ENCODE measurements at regions not wholly inside any gene's neighbourhood (a gene's known extent, or its start where the extent isn't known, plus 50 kb on each side); places are given as distances from the start of the nearest gene placed in this dataset.
"Not testable (repeated sequence)": the region's sequence is repeated elsewhere in the genome, so short reads cannot be mapped to it uniquely, and the experiment has no call there.

DNA sequence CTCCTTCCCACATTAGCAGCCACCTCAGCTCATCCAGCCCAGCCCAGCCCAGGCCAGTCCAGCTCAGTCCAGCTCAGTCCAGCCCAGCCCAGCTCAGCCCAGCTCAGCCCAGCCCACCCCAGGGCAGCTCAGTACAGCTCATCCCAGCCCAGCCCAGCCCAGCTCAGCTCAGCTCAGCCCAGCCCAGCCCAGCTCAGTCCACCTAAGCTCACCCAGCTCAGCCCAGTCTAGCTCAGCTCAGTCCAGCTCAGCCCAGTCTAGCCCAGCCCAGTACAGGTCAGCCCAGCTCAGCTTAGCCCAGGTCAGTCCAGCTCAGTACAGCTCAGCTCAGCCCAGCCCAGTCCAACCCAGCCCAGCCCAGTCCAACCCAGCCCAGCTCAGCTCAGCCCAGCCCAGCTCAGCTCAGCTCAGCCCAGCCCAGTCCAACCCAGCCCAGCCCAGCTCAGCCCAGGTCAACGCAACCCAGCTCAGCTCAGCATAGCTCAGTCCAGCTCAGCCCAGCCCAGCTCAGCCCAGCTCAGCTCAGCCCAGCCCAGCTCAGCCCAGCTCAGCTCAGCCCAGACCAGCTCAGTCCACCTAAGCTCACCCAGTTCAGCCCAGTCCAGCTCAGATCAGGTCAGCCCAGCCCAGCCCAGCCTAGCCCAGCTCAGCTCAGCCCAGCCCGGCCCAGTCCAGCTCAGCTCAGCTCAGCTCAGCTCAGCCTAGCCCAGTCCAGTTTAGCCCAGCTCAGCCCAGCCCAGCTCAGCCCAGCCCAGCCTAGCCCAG, 63.0 kb downstream of the TMEM121 start:
- ATAC-seq (no peak), DNase-seq (ENCODE audit: low spot score) (no peak)
- no peak overlapping the region for H3K27ac ChIP-seq (ENCODE audit: low read depth)
- no peaks in the 10 kb centered on the region for H3K79me2 ChIP-seq (replicated peaks; ENCODE audit: insufficient read depth)
- no peak overlapping the region for H2AFZ ChIP-seq
- H3F3A ChIP-seq (replicated peaks; ENCODE audit: low read depth) = no peaks in the 10 kb centered on the region
- H3K4me1 ChIP-seq (ENCODE audit: insufficient read depth) = no peaks in the 10 kb centered on the region
- no peaks in the 10 kb centered on the region for H3K27me3 ChIP-seq (ENCODE audit: insufficient read depth)
- Mint-ChIP-seq H3K27me3 (ENCODE audit: insufficient read depth, low read depth, poor library complexity) (no peaks in the 10 kb centered on the region), H3K9me3 (peaks cover 56% of the 10 kb centered on the region), H3K36me3 (ENCODE audit: low read depth) (peaks cover 17% of the 10 kb centered on the region), H3K27ac (no peak overlapping the region), H3K4me1 (no peaks in the 10 kb centered on the region), H3K4me3 (no peak overlapping the region)
- H4K20me1 ChIP-seq (replicated peaks; ENCODE audit: insufficient read depth) = no peaks in the 10 kb centered on the region
- no peaks in the 10 kb centered on the region for H3K36me3 ChIP-seq (ENCODE audit: insufficient read depth)
- H3K9me2 ChIP-seq (ENCODE audit: insufficient read depth) = no peaks in the 10 kb centered on the region
- TF ChIP-seq EZH2phosphoT487 (IDR thresholded peaks at IDR 0.05; ENCODE audit: unreplicated experiment) (no peak), STAT1 (IDR thresholded peaks at IDR 0.05; ENCODE audit: unreplicated experiment) (no peak), ZNF331 (CRISPR knock-in tag; IDR thresholded peaks at IDR 0.05; ENCODE audit: low read depth) (no peak), CREB1 (CRISPR knock-in tag; IDR thresholded peaks at IDR 0.05; ENCODE audit: low read depth) (no peak), POLR2AphosphoS5 (IDR thresholded peaks at IDR 0.05; ENCODE audit: low read depth) (no peak), ZNF114 (CRISPR knock-in tag; IDR thresholded peaks at IDR 0.05) (no peak), CTCF (conservative IDR thresholded peaks at IDR 0.05; ENCODE audit: low read depth in 2 of 2) (no peak), EZH2 (IDR thresholded peaks at IDR 0.05; ENCODE audit: low read depth, unreplicated experiment) (no peak), NANOG (IDR thresholded peaks at IDR 0.05; ENCODE audit: borderline replicate concordance) (no peak), JUNB (IDR thresholded peaks at IDR 0.05; ENCODE audit: unreplicated experiment) (no peak), ETS1 (IDR thresholded peaks at IDR 0.05) (no peak)
- TF ChIP-seq, protein P1, sequence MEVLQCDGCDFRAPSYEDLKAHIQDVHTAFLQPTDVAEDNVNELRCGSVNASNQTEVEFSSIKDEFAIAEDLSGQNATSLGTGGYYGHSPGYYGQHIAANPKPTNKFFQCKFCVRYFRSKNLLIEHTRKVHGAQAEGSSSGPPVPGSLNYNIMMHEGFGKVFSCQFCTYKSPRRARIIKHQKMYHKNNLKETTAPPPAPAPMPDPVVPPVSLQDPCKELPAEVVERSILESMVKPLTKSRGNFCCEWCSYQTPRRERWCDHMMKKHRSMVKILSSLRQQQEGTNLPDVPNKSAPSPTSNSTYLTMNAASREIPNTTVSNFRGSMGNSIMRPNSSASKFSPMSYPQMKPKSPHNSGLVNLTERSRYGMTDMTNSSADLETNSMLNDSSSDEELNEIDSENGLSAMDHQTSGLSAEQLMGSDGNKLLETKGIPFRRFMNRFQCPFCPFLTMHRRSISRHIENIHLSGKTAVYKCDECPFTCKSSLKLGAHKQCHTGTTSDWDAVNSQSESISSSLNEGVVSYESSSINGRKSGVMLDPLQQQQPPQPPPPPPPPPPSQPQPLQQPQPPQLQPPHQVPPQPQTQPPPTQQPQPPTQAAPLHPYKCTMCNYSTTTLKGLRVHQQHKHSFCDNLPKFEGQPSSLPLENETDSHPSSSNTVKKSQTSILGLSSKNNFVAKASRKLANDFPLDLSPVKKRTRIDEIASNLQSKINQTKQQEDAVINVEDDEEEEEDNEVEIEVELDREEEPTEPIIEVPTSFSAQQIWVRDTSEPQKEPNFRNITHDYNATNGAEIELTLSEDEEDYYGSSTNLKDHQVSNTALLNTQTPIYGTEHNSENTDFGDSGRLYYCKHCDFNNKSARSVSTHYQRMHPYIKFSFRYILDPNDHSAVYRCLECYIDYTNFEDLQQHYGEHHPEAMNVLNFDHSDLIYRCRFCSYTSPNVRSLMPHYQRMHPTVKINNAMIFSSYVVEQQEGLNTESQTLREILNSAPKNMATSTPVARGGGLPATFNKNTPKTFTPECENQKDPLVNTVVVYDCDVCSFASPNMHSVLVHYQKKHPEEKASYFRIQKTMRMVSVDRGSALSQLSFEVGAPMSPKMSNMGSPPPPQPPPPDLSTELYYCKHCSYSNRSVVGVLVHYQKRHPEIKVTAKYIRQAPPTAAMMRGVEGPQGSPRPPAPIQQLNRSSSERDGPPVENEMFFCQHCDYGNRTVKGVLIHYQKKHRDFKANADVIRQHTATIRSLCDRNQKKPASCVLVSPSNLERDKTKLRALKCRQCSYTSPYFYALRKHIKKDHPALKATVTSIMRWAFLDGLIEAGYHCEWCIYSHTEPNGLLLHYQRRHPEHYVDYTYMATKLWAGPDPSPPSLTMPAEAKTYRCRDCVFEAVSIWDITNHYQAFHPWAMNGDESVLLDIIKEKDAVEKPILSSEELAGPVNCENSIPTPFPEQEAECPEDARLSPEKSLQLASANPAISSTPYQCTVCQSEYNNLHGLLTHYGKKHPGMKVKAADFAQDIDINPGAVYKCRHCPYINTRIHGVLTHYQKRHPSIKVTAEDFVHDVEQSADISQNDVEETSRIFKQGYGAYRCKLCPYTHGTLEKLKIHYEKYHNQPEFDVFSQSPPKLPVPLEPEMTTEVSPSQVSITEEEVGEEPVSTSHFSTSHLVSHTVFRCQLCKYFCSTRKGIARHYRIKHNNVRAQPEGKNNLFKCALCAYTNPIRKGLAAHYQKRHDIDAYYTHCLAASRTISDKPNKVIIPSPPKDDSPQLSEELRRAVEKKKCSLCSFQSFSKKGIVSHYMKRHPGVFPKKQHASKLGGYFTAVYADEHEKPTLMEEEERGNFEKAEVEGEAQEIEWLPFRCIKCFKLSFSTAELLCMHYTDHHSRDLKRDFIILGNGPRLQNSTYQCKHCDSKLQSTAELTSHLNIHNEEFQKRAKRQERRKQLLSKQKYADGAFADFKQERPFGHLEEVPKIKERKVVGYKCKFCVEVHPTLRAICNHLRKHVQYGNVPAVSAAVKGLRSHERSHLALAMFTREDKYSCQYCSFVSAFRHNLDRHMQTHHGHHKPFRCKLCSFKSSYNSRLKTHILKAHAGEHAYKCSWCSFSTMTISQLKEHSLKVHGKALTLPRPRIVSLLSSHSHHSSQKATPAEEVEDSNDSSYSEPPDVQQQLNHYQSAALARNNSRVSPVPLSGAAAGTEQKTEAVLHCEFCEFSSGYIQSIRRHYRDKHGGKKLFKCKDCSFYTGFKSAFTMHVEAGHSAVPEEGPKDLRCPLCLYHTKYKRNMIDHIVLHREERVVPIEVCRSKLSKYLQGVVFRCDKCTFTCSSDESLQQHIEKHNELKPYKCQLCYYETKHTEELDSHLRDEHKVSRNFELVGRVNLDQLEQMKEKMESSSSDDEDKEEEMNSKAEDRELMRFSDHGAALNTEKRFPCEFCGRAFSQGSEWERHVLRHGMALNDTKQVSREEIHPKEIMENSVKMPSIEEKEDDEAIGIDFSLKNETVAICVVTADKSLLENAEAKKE (CRISPR knock-in tag; IDR thresholded peaks at IDR 0.05) = no peak
- H3K4me2 ChIP-seq = no peak overlapping the region
- no peak overlapping the region for H3K4me3 ChIP-seq

DNA sequence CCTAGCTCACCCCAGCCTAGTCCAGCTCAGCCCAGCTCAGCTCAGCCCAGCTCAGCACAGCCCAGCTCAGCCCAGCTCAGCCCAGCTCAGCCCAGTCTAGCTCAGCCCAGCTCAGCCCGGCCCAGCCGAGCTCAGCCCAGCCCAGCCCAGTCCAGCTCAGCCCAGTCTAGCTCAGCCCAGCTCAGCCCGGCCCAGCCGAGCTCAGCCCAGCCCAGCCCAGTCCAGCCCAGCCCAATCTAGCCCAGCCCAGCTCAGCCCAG, 63.5 kb downstream of the TMEM121 start:
- not testable (repeated sequence) for H3K27ac ChIP-seq (ENCODE audit: low read depth); H4K20me1 ChIP-seq (replicated peaks; ENCODE audit: insufficient read depth); H3K4me2 ChIP-seq; H3K79me2 ChIP-seq (replicated peaks; ENCODE audit: insufficient read depth); H2AFZ ChIP-seq; H3K36me3 ChIP-seq (ENCODE audit: insufficient read depth); ATAC-seq; H3K4me3 Mint-ChIP-seq; H3K4me1 ChIP-seq (ENCODE audit: insufficient read depth); DNase-seq (ENCODE audit: low spot score); H3K4me3 ChIP-seq; H3F3A ChIP-seq (replicated peaks; ENCODE audit: low read depth); H3K27me3 ChIP-seq (ENCODE audit: insufficient read depth); H3K27ac Mint-ChIP-seq; H3K4me1 Mint-ChIP-seq; H3K9me2 ChIP-seq (ENCODE audit: insufficient read depth); H3K27me3 Mint-ChIP-seq (ENCODE audit: insufficient read depth, low read depth, poor library complexity)
- peaks cover 54% of the 10 kb centered on the region for H3K9me3 Mint-ChIP-seq
- peaks cover 15% of the 10 kb centered on the region for H3K36me3 Mint-ChIP-seq (ENCODE audit: low read depth)
